H1 (cell line): ENCODE measurements at regions not wholly inside any gene's neighbourhood (a gene's known extent, or its start where the extent isn't known, plus 50 kb on each side); places are given as distances from the start of the nearest gene placed in this dataset.

ENCODE experiments used
- BRCA1 ChIP-seq: IDR thresholded peaks from 2 replicates; pipeline ENCODE4 v1.6.1; 2012; ENCODE audit warnings: low read depth, low read length, improper control_type of control experiment
- CBX5 ChIP-seq: fragments of 300-800, 300-1000 bp; sonication (generic); IDR thresholded peaks from 2 replicates; pipeline ENCODE4 v1.7.1; 2016; ENCODE audit warnings: antibody characterized with exemption, low read length, low read depth
- CHD1 ChIP-seq: IDR thresholded peaks from 2 replicates; pipeline ENCODE4 v1.6.1; 2012; ENCODE audit warnings: low read depth, low read length, improper control_type of control experiment
- EGR1 ChIP-seq: IDR thresholded peaks from 2 replicates; pipeline ENCODE4 v1.6.1; 2011; ENCODE audit warnings: low read depth, low read length, borderline replicate concordance
- EP300 ChIP-seq, 2 experiments: IDR thresholded peaks; 1 replicate in 1 of 2; 2 replicates in 1 of 2; pipeline ENCODE4 v1.6.1; 2011 to 2012; ENCODE audit warnings: low read depth in 2 of 2, low read length in 2 of 2, mild to moderate bottlenecking in 2 of 2, borderline replicate concordance in 1 of 2, inconsistent platforms in 1 of 2, moderate library complexity in 1 of 2
- EZH2 ChIP-seq: fragments of 200-600 bp; sonication (generic); IDR thresholded peaks from 2 replicates; pipeline ENCODE4 v1.7.1; 2012; ENCODE audit warnings: low read depth, mild to moderate bottlenecking, moderate library complexity, low read length, inconsistent platforms; ENCODE audit not compliant: severe bottlenecking
- HDAC2 ChIP-seq, 2 experiments: fragments of 300-600 bp in 1 of 2; sonication (generic) in 1 of 2; IDR thresholded peaks; 2 replicates each; pipeline ENCODE4 v1.6.1; 2011 to 2012; ENCODE audit warnings: low read depth in 2 of 2, low read length in 2 of 2, mild to moderate bottlenecking in 2 of 2, moderate library complexity in 2 of 2, borderline replicate concordance in 1 of 2, inconsistent platforms in 1 of 2
- JUN ChIP-seq: IDR thresholded peaks from 2 replicates; pipeline ENCODE4 v1.6.1; 2011; ENCODE audit warnings: low read depth, mild to moderate bottlenecking, improper control_type of control experiment, low read length
- POLR2A ChIP-seq, 2 experiments: IDR thresholded peaks; 1 replicate in 1 of 2; 2 replicates in 1 of 2; pipeline ENCODE4 v1.6.1; 2011; ENCODE audit warnings: low read depth in 2 of 2, low read length in 2 of 2, mild to moderate bottlenecking in 2 of 2; ENCODE audit errors: control extremely low read depth in 1 of 2
- SIN3A ChIP-seq, 2 experiments: IDR thresholded peaks in 1 of 2; conservative IDR thresholded peaks in 1 of 2; 2 replicates each; pipeline ENCODE4 v1.6.1; 2011 to 2012; ENCODE audit warnings: low read length in 2 of 2, improper control_type of control experiment in 1 of 2, low read depth in 1 of 2, mild to moderate bottlenecking in 1 of 2
- SIX5 ChIP-seq: IDR thresholded peaks from 2 replicates; pipeline ENCODE4 v1.6.1; 2011; ENCODE audit warnings: mild to moderate bottlenecking, low read depth, low read length
- TCF12 ChIP-seq: IDR thresholded peaks from 2 replicates; pipeline ENCODE4 v1.6.1; 2011; ENCODE audit warnings: low read depth, mild to moderate bottlenecking, low read length
- TF ChIP-seq, protein P1 (sequence below), 3 experiments: IDR thresholded peaks; 1 replicate in 2 of 3; 2 replicates in 1 of 3; pipeline versions ENCODE4 v1.5.1 to v1.6.1; 2011; ENCODE audit warnings: low read length in 3 of 3, mild to moderate bottlenecking in 3 of 3, inconsistent platforms in 2 of 3, low read depth in 1 of 3, moderate library complexity in 1 of 3; ENCODE audit not compliant: insufficient read depth in 1 of 3; ENCODE audit errors: control extremely low read depth in 1 of 3
- TF ChIP-seq, protein P2 (sequence below): IDR thresholded peaks from 2 replicates; pipeline ENCODE4 v1.6.1; 2012; ENCODE audit warnings: low read length, inconsistent platforms

DNA sequence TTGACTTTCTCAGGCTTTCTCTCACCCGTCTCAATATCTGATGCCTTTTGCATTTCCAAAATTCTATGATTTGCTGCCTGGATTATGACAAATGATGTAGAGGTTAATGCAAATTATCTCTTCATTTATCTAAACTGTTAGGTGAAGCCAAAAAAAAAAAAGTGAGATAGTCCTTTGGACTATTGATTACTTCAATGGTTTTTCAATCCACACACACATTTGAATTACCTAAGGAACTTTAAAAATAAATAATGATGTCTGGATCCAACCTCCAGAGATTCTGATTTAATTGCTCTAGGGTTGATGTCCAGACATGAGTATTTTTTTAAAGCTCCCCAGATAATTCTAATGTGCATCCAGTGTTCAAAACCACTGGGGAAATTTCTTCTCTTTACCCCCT, 379.4 kb downstream of the SPATA31D1 start:
- TF ChIP-seq, protein P1, sequence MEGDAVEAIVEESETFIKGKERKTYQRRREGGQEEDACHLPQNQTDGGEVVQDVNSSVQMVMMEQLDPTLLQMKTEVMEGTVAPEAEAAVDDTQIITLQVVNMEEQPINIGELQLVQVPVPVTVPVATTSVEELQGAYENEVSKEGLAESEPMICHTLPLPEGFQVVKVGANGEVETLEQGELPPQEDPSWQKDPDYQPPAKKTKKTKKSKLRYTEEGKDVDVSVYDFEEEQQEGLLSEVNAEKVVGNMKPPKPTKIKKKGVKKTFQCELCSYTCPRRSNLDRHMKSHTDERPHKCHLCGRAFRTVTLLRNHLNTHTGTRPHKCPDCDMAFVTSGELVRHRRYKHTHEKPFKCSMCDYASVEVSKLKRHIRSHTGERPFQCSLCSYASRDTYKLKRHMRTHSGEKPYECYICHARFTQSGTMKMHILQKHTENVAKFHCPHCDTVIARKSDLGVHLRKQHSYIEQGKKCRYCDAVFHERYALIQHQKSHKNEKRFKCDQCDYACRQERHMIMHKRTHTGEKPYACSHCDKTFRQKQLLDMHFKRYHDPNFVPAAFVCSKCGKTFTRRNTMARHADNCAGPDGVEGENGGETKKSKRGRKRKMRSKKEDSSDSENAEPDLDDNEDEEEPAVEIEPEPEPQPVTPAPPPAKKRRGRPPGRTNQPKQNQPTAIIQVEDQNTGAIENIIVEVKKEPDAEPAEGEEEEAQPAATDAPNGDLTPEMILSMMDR (IDR thresholded peaks at IDR 0.05; ENCODE audit: control extremely low read depth in 1 of 3, insufficient read depth in 1 of 3, low read depth in 1 of 3, low read length in 3 of 3) = no peak
- TF ChIP-seq EZH2 (no peak), HDAC2 (IDR thresholded peaks at IDR 0.05; ENCODE audit: borderline replicate concordance in 1 of 2, low read depth in 2 of 2, low read length in 2 of 2) (no peak), TCF12 (no peak), SIN3A (conservative IDR thresholded peaks at IDR 0.05 in 1 of 2, IDR thresholded peaks at IDR 0.05 in 1 of 2; ENCODE audit: low read depth in 1 of 2, low read length in 2 of 2) (no peak), EGR1 (no peak), EP300 (IDR thresholded peaks at IDR 0.05; ENCODE audit: borderline replicate concordance in 1 of 2, low read depth in 2 of 2, low read length in 2 of 2) (no peak), POLR2A (IDR thresholded peaks at IDR 0.05; ENCODE audit: control extremely low read depth in 1 of 2, low read depth in 2 of 2, low read length in 2 of 2) (no peak), CBX5 (no peak), JUN (no peak), CHD1 (no peak), SIX5 (no peak), BRCA1 (no peak)
- TF ChIP-seq, protein P2, sequence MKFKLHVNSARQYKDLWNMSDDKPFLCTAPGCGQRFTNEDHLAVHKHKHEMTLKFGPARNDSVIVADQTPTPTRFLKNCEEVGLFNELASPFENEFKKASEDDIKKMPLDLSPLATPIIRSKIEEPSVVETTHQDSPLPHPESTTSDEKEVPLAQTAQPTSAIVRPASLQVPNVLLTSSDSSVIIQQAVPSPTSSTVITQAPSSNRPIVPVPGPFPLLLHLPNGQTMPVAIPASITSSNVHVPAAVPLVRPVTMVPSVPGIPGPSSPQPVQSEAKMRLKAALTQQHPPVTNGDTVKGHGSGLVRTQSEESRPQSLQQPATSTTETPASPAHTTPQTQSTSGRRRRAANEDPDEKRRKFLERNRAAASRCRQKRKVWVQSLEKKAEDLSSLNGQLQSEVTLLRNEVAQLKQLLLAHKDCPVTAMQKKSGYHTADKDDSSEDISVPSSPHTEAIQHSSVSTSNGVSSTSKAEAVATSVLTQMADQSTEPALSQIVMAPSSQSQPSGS = no peak
